B cell (primary cell): ENCODE measurements at regions not wholly inside any gene's neighbourhood (a gene's known extent, or its start where the extent isn't known, plus 50 kb on each side); places are given as distances from the start of the nearest gene placed in this dataset.
"Not testable (repeated sequence)": the region's sequence is repeated elsewhere in the genome, so short reads cannot be mapped to it uniquely, and the experiment has no call there.

Experiments
- ATAC-seq: fragments of 200-7000 bp; cut with Tn5 transposase; one replicate; pipeline ENCODE4 v1.10.0; 2021; ENCODE audit warnings: low read depth, mild to moderate bottlenecking, moderate number of reproducible peaks, moderate library complexity
- CTCF ChIA-PET: fragments of 350-600 bp; sonication (Branson Sonifier 250); formaldehyde crosslinking; loops from one replicate; lab custom pipeline; 2021; ENCODE audit warnings: antibody characterized with exemption, inconsistent platforms; lab: Charles Lee
- POLR2A ChIA-PET: fragments of 350-600 bp; sonication (Branson Sonifier 250); formaldehyde crosslinking; loops from one replicate; lab custom pipeline; 2021; ENCODE audit warnings: antibody characterized with exemption; lab: Charles Lee
- DNase-seq: peaks from one replicate; pipeline ENCODE4 v3.0.0; 2013
- H2AFZ ChIP-seq: 2 replicates; pipeline ENCODE4 v1.6.1; 2012; ENCODE audit warnings: mild to moderate bottlenecking, low read depth, low read length; ENCODE audit not compliant: insufficient read depth, poor library complexity, severe bottlenecking
- H3K27ac ChIP-seq, 2 donors: 1 replicate in 1 of 2; 2 replicates in 1 of 2; pipeline ENCODE4 v1.5.1; 2012 to 2013; ENCODE audit warnings: low read length in 2 of 2, mild to moderate bottlenecking in 2 of 2, moderate library complexity in 1 of 2
- H3K27me3 ChIP-seq, 4 experiments: fragments of 200-600 bp in 1 of 4; sonication (generic) in 1 of 4; replicated peaks in 1 of 4; 1 replicate in 2 of 4; 2 replicates in 2 of 4; pipeline versions ENCODE4 v1.6.1 to v1.7.0; 2013 to 2016; ENCODE audit warnings: low read length in 3 of 4, mild to moderate bottlenecking in 2 of 4, mixed read lengths in 1 of 4, moderate library complexity in 1 of 4; ENCODE audit not compliant: insufficient read depth in 4 of 4, control insufficient read depth in 3 of 4; ENCODE audit errors: control extremely low read depth in 1 of 4
- H3K36me3 ChIP-seq, 2 experiments: replicated peaks in 1 of 2; 1 replicate in 1 of 2; 2 replicates in 1 of 2; pipeline versions ENCODE4 v1.6.1 to v1.7.1; 2013; ENCODE audit warnings: low read length in 1 of 2; ENCODE audit not compliant: insufficient read depth in 2 of 2, control insufficient read depth in 1 of 2; ENCODE audit errors: control extremely low read depth in 1 of 2, extremely low read depth in 1 of 2
- H3K4me1 ChIP-seq, 2 donors: fragments of 200-600 bp in 1 of 2; sonication (generic) in 1 of 2; 1 replicate in 1 of 2; 2 replicates in 1 of 2; pipeline versions ENCODE4 v1.5.1 to v1.6.1; 2013 to 2017; ENCODE audit warnings: low read length in 2 of 2; ENCODE audit not compliant: control insufficient read depth in 2 of 2, insufficient read depth in 2 of 2
- H3K4me2 ChIP-seq: replicated peaks from 2 replicates; pipeline ENCODE3; 2012; ENCODE audit warnings: mild to moderate bottlenecking, low read depth, low read length; ENCODE audit not compliant: poor library complexity, severe bottlenecking
- H3K4me3 ChIP-seq, 5 experiments: fragments of 200-600 bp in 1 of 5; sonication (generic) in 1 of 5; 1 replicate in 3 of 5; 2 replicates in 2 of 5; pipeline versions ENCODE4 v1.5.1 to v1.7.0; 2011 to 2016; ENCODE audit warnings: low read length in 4 of 5, mild to moderate bottlenecking in 4 of 5, low read depth in 2 of 5, control low read depth in 1 of 5, moderate library complexity in 1 of 5; ENCODE audit not compliant: insufficient read depth in 1 of 5; ENCODE audit errors: control extremely low read depth in 1 of 5, extremely low read depth in 1 of 5
- H3K79me2 ChIP-seq: fragments of 200-600 bp; sonication (generic); one replicate; pipeline ENCODE4 v1.6.0; 2016; ENCODE audit warnings: low read length; ENCODE audit not compliant: control insufficient read depth, insufficient read depth
- H3K9ac ChIP-seq: fragments of 200-600 bp; sonication (generic); 2 replicates; pipeline ENCODE4 v1.6.1; 2017; ENCODE audit warnings: mild to moderate bottlenecking, low read length, moderate library complexity
- H3K9me3 ChIP-seq, 3 donors: one replicate each; pipeline versions ENCODE4 v1.6.1 to v1.7.1; 2013; ENCODE audit warnings: low read length in 2 of 3; ENCODE audit not compliant: control insufficient read depth in 2 of 3, insufficient read depth in 1 of 3; ENCODE audit errors: control extremely low read depth in 1 of 3
- H4K20me1 ChIP-seq: 2 replicates; pipeline ENCODE4 v1.6.0; 2012; ENCODE audit warnings: mild to moderate bottlenecking, low read length; ENCODE audit not compliant: insufficient read depth, control insufficient read depth, poor library complexity, severe bottlenecking
- H3K27ac Mint-ChIP-seq: one replicate; pipeline ENCODE4 v1.8.0; 2021; ENCODE audit warnings: mixed read lengths
- H3K27me3 Mint-ChIP-seq: one replicate; pipeline ENCODE4 v1.8.0; 2021; ENCODE audit warnings: mixed read lengths
- H3K4me1 Mint-ChIP-seq: one replicate; pipeline ENCODE4 v1.8.0; 2021; ENCODE audit warnings: mixed read lengths
- H3K4me3 Mint-ChIP-seq: one replicate; pipeline ENCODE4 v1.8.0; 2021; ENCODE audit warnings: mixed read lengths
- H3K9me3 Mint-ChIP-seq: one replicate; pipeline ENCODE4 v1.8.0; 2022; ENCODE audit warnings: mixed read lengths; ENCODE audit not compliant: insufficient read depth
- EZH2 ChIP-seq: IDR thresholded peaks from 2 replicates; pipeline ENCODE4 v1.6.1; 2012; ENCODE audit warnings: borderline replicate concordance, low read depth, mild to moderate bottlenecking, moderate library complexity, low read length; ENCODE audit not compliant: insufficient read depth, poor library complexity, severe bottlenecking
- WGBS: methylation state at CpG from one replicate; pipeline ENCODE4 v1.1.5; 2013; ENCODE audit warnings: missing lambda C conversion rate; ENCODE audit not compliant: insufficient coverage; 5-methylcytosine and 5-hydroxymethylcytosine counted together
- intact Hi-C: fragments of 100-400 bp; cut with micrococcal nuclease; formaldehyde crosslinking; loops from one replicate; pipeline ENCODE4 v1.10.0; 2022
- TF ChIP-seq, protein P1 (sequence below): fragments of 200-600 bp; IDR thresholded peaks from one replicate; pipeline ENCODE4 v1.8.0; 2022; ENCODE audit warnings: antibody characterized with exemption, mild to moderate bottlenecking

DNA sequence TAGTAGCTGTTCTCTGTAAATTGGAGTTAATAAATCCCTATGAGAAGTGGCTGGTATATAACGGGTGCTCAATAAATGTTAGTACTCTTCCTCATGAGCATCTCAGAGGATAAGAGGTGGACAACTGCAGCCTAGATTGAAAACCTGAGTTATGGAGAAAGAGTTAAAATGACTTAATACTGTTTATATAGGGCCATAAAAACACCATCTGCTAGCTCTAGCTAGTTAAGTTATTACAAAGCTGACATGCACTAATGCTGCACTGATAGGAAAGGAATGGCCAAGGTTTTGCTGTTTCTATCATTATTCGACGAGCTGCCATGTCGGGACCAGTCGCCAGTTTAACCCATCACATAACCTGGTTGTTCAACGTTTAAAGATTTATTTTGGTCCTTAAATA, 72.0 kb upstream of the SEL1L start:
- Mint-ChIP-seq H3K4me1 (no peaks in the 10 kb centered on the region), H3K4me3 (no peak overlapping the region), H3K27ac (no peak overlapping the region), H3K9me3 (no peaks in the 10 kb centered on the region), H3K27me3 (peaks cover 14% of the 10 kb centered on the region)
- no peak overlapping the region for H3K27ac ChIP-seq
- intact Hi-C loops = no loop called here
- H3K36me3 ChIP-seq = no peaks in the 10 kb centered on the region
- H3K9ac ChIP-seq = no peak overlapping the region
- ATAC-seq (no peak), DNase-seq (no peak)
- H4K20me1 ChIP-seq = no peaks in the 10 kb centered on the region
- no CpG with 5 or more reads among the region's 6 CpGs for WGBS
- H2AFZ ChIP-seq = no peak overlapping the region
- no peak overlapping the region for H3K4me3 ChIP-seq
- TF ChIP-seq, protein P1, sequence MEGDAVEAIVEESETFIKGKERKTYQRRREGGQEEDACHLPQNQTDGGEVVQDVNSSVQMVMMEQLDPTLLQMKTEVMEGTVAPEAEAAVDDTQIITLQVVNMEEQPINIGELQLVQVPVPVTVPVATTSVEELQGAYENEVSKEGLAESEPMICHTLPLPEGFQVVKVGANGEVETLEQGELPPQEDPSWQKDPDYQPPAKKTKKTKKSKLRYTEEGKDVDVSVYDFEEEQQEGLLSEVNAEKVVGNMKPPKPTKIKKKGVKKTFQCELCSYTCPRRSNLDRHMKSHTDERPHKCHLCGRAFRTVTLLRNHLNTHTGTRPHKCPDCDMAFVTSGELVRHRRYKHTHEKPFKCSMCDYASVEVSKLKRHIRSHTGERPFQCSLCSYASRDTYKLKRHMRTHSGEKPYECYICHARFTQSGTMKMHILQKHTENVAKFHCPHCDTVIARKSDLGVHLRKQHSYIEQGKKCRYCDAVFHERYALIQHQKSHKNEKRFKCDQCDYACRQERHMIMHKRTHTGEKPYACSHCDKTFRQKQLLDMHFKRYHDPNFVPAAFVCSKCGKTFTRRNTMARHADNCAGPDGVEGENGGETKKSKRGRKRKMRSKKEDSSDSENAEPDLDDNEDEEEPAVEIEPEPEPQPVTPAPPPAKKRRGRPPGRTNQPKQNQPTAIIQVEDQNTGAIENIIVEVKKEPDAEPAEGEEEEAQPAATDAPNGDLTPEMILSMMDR = no peak
- TF ChIP-seq EZH2 = no peak
- no peaks in the 10 kb centered on the region for H3K79me2 ChIP-seq
- ChIA-PET POLR2A (no interaction called here), CTCF (no interaction called here)
- no peaks in the 10 kb centered on the region for H3K9me3 ChIP-seq
- H3K4me2 ChIP-seq = no peak overlapping the region
- no peaks in the 10 kb centered on the region for H3K27me3 ChIP-seq
- no peaks in the 10 kb centered on the region for H3K4me1 ChIP-seq

DNA sequence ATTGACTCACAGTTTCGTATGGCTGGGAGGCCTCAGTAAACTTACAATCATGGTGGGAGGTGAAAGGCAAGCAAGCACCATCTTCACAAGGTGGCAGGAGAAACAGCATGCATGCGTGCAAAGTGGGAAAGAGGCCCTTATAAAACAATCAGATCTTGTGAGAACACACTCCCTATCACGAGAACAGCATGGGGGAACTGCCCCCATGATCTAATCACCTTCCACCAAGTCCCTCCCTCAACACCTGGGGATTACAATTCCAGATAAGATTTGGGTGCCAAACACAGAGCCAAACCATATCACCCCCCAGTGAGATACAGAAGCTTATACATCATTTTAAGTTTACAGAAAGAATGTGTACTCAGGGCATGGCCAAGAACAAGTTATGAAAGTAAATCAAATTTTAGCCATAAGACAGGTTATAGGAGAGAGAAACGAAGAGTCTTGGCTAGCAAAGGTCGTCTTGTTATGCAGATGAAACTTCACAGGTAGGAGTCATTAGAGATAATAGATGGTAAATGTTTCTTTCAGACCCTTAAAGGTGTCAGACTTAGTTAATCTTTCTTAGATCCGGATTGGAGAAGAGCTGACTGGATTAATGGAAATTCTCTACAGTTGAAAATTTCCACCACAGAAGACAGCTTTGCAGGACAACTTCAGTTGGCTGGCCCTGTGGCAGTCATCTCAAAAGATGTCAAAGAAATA, 79.8 kb upstream of the SEL1L start:
- Histone ChIP-seq H3K27ac (no peak overlapping the region), H4K20me1 (no peaks in the 10 kb centered on the region), H3K4me1 (no peaks in the 10 kb centered on the region), H3K4me2 (no peak overlapping the region), H3K27me3 (no peaks in the 10 kb centered on the region), H3K79me2 (no peaks in the 10 kb centered on the region), H3K9me3 (no peaks in the 10 kb centered on the region), H3K4me3 (no peak overlapping the region), H2AFZ (no peak overlapping the region), H3K9ac (no peak overlapping the region), H3K36me3 (no peaks in the 10 kb centered on the region)
- ChIA-PET POLR2A (no interaction called here), CTCF (no interaction called here)
- TF ChIP-seq, protein P1 = no peak
- no peak for TF ChIP-seq EZH2
- intact Hi-C loops = no loop called here
- DNase-seq = no peak
- H3K9me3 Mint-ChIP-seq = no peaks in the 10 kb centered on the region
- no peak overlapping the region for H3K27ac Mint-ChIP-seq
- no peak for ATAC-seq
- no peaks in the 10 kb centered on the region for H3K4me1 Mint-ChIP-seq
- no peak overlapping the region for H3K4me3 Mint-ChIP-seq
- H3K27me3 Mint-ChIP-seq = peaks cover 7% of the 10 kb centered on the region
- 77% methylated on average over 3 of the region's 6 CpGs for WGBS

DNA sequence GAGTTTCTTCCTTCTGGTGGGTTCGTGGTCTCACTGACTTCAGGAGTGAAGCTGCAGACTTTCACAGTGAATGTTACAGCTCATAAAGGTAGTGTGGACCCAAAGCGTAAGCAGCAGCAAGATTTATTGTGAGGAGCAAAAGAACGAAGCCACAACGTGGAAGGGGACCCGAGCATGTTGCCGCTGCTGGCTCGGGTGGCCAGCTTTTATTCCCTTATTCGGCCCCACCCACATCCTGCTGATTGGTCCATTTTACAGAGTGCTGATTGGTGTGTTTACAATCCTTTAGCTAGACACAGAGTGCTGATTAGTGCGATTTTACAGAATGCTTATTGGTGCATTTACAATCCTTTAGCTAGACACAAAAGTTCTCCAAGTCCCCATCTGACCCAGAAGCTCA, 80.6 kb upstream of the SEL1L start:
- intact Hi-C loops, H3K27ac Mint-ChIP-seq, H2AFZ ChIP-seq, H3K27me3 Mint-ChIP-seq, H3K9me3 ChIP-seq, ATAC-seq, H4K20me1 ChIP-seq, H3K4me2 ChIP-seq, H3K4me3 ChIP-seq, CTCF ChIA-PET, H3K4me1 Mint-ChIP-seq, H3K36me3 ChIP-seq, POLR2A ChIA-PET, DNase-seq, H3K9ac ChIP-seq, H3K4me3 Mint-ChIP-seq, H3K4me1 ChIP-seq, H3K9me3 Mint-ChIP-seq, H3K27ac ChIP-seq, H3K79me2 ChIP-seq, H3K27me3 ChIP-seq: not testable (repeated sequence)
- WGBS = 88% methylated on average over 4 of the region's 9 CpGs
